Panc1 (cell line): ENCODE measurements at regions not wholly inside any gene's neighbourhood (a gene's known extent, or its start where the extent isn't known, plus 50 kb on each side); places are given as distances from the start of the nearest gene placed in this dataset.

Experiments used
- ATAC-seq: fragments of 200-7000 bp; cut with Tn5 transposase; 2 replicates; pipeline ENCODE4 v1.9.1; 2020; ENCODE audit warnings: mild to moderate bottlenecking, moderate library complexity
- BruUV-seq: library from RNA; stranded (reverse); fragments of 400-500 nt; replicated peaks from 2 replicates; lab custom pipeline; 2021; lab: Mats Ljungman, UMichigan
- CTCF ChIA-PET: fragments of 300-600 bp; sonication (Branson Sonifier 250); formaldehyde crosslinking; loops from one replicate; lab custom pipeline; 2022; ENCODE audit warnings: antibody characterized with exemption; lab: Charles Lee
- POLR2A ChIA-PET: fragments of 300-600 bp; sonication (Branson Sonifier 250); formaldehyde crosslinking; loops from one replicate; lab custom pipeline; 2022; ENCODE audit warnings: antibody characterized with exemption; lab: Charles Lee
- DNase-seq: peaks from one replicate; pipeline ENCODE4 v3.0.0-alpha.2; 2010; ENCODE audit warnings: low read depth, low spot score
- H3K27ac ChIP-seq: 2 replicates; pipeline ENCODE4 v1.5.1; 2011; ENCODE audit warnings: mild to moderate bottlenecking, low read length, inconsistent platforms
- H3K27me3 ChIP-seq: fragments of 200-500 bp; sonication (Bioruptor generic); 2 replicates; pipeline ENCODE4 v1.6.0; 2014; ENCODE audit warnings: low read length, inconsistent platforms; ENCODE audit not compliant: control insufficient read depth, insufficient read depth
- H3K36me3 ChIP-seq: fragments of 200-500 bp; sonication (Bioruptor generic); 2 replicates; pipeline ENCODE4 v1.5.1; 2014; ENCODE audit warnings: inconsistent platforms, mild to moderate bottlenecking, low read length, moderate library complexity; ENCODE audit not compliant: control insufficient read depth, insufficient read depth
- H3K4me1 ChIP-seq: 2 replicates; pipeline ENCODE4 v1.5.1; 2011; ENCODE audit warnings: inconsistent platforms, mild to moderate bottlenecking, low read length, moderate library complexity; ENCODE audit not compliant: control insufficient read depth, insufficient read depth
- H3K4me3 ChIP-seq, 2 experiments: 2 replicates each; pipeline ENCODE4 v1.5.1; 2011 to 2012; ENCODE audit warnings: low read depth in 2 of 2, low read length in 2 of 2, mild to moderate bottlenecking in 2 of 2, inconsistent platforms in 1 of 2, moderate library complexity in 1 of 2
- H3K9me3 ChIP-seq: fragments of 200-500 bp; sonication (Bioruptor generic); 2 replicates; pipeline ENCODE4 v1.5.1; 2014; ENCODE audit warnings: low read depth, mild to moderate bottlenecking, inconsistent platforms, low read length, moderate library complexity; ENCODE audit not compliant: control insufficient read depth, insufficient read depth
- POLR2AphosphoS5 ChIP-seq: IDR thresholded peaks from 2 replicates; pipeline ENCODE4 v1.6.1; 2012; ENCODE audit warnings: mild to moderate bottlenecking, low read depth, low read length, moderate library complexity
- SIN3A ChIP-seq: IDR thresholded peaks from 2 replicates; pipeline ENCODE4 v1.6.1; 2012; ENCODE audit warnings: low read depth, mild to moderate bottlenecking, low read length, moderate library complexity, borderline replicate concordance; ENCODE audit not compliant: insufficient read depth
- TCF7L2 ChIP-seq: IDR thresholded peaks from 2 replicates; pipeline ENCODE4 v1.6.1; 2011; ENCODE audit warnings: mild to moderate bottlenecking, low read depth, low read length, inconsistent platforms
- in situ Hi-C: cut with HindIII; loops from 2 replicates; pipeline ENCODE4 v1.10.0; 2016; ENCODE audit warnings: low sequenced_read_pairs, low pct_unique_long_range_greater_than_20kb
- intact Hi-C: fragments of 100-400 bp; cut with micrococcal nuclease; formaldehyde crosslinking; loops from one replicate; pipeline ENCODE4 v1.10.0; 2022; ENCODE audit not compliant: unreplicated experiment
- TF ChIP-seq, protein P1 (sequence below): fragments of 450-650 bp; IDR thresholded peaks from 2 replicates; pipeline ENCODE4 v1.5.1; 2017; ENCODE audit warnings: mild to moderate bottlenecking
- TF ChIP-seq, protein P2 (sequence below), 2 experiments: IDR thresholded peaks; 2 replicates each; pipeline ENCODE4 v1.6.1; 2011 to 2012; ENCODE audit warnings: low read depth in 2 of 2, control low read depth in 1 of 2, low read length in 1 of 2, mild to moderate bottlenecking in 1 of 2, moderate library complexity in 1 of 2; ENCODE audit not compliant: insufficient read depth in 1 of 2

DNA sequence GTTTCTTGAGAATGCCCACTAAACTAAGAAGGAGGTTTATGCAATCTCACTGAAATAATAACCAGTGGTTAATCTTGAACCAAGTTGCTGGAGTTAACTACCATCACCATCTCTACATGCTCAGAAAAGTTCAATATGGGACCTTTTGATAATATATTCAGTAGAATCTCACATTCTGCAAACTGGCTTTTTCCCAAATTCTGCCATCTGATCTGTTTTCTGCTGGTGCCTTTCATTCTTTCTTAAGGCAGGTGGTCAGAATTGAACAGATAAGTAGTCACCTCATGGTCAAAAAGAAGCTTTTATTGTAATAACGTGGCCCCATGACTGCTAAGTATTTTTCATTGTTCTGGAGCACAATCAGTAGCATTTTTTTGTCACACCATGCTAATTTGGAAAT is 229.0 kb upstream of the GK2 start:
- no peak for TF ChIP-seq POLR2AphosphoS5
- TF ChIP-seq SIN3A, result no peak
- in situ Hi-C loops, result no loop called here

DNA sequence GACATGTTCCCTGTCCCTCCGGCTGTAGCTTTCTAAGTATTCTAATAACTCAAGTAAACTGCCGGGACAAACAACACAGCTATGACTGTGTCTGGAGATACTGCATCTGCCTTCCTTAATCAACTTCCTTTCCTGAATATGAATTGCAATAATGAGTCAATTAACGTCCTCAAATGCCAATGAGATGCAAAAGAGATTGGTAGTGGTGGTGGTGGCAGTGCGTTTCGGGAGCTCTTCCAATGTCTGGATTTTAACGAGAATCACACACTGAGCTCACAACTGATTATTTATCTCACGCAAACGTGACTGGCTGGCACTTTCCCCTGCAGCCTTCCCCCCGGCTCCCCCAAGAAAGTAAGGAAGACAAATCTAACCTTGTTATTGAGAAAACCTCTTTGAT is 226.1 kb upstream of the GK2 start:
- Histone ChIP-seq H3K9me3 (no peaks in the 10 kb centered on the region), H3K4me1 (no peaks in the 10 kb centered on the region), H3K4me3 (no peak overlapping the region), H3K36me3 (no peaks in the 10 kb centered on the region), H3K27me3 (no peaks in the 10 kb centered on the region), H3K27ac (no peak overlapping the region)
- in situ Hi-C loops, result no loop called here
- DNase-seq (no peak), ATAC-seq (no peak)
- TF ChIP-seq, protein P1, sequence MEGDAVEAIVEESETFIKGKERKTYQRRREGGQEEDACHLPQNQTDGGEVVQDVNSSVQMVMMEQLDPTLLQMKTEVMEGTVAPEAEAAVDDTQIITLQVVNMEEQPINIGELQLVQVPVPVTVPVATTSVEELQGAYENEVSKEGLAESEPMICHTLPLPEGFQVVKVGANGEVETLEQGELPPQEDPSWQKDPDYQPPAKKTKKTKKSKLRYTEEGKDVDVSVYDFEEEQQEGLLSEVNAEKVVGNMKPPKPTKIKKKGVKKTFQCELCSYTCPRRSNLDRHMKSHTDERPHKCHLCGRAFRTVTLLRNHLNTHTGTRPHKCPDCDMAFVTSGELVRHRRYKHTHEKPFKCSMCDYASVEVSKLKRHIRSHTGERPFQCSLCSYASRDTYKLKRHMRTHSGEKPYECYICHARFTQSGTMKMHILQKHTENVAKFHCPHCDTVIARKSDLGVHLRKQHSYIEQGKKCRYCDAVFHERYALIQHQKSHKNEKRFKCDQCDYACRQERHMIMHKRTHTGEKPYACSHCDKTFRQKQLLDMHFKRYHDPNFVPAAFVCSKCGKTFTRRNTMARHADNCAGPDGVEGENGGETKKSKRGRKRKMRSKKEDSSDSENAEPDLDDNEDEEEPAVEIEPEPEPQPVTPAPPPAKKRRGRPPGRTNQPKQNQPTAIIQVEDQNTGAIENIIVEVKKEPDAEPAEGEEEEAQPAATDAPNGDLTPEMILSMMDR, result no peak
- TF ChIP-seq, protein P2, sequence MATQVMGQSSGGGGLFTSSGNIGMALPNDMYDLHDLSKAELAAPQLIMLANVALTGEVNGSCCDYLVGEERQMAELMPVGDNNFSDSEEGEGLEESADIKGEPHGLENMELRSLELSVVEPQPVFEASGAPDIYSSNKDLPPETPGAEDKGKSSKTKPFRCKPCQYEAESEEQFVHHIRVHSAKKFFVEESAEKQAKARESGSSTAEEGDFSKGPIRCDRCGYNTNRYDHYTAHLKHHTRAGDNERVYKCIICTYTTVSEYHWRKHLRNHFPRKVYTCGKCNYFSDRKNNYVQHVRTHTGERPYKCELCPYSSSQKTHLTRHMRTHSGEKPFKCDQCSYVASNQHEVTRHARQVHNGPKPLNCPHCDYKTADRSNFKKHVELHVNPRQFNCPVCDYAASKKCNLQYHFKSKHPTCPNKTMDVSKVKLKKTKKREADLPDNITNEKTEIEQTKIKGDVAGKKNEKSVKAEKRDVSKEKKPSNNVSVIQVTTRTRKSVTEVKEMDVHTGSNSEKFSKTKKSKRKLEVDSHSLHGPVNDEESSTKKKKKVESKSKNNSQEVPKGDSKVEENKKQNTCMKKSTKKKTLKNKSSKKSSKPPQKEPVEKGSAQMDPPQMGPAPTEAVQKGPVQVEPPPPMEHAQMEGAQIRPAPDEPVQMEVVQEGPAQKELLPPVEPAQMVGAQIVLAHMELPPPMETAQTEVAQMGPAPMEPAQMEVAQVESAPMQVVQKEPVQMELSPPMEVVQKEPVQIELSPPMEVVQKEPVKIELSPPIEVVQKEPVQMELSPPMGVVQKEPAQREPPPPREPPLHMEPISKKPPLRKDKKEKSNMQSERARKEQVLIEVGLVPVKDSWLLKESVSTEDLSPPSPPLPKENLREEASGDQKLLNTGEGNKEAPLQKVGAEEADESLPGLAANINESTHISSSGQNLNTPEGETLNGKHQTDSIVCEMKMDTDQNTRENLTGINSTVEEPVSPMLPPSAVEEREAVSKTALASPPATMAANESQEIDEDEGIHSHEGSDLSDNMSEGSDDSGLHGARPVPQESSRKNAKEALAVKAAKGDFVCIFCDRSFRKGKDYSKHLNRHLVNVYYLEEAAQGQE (IDR thresholded peaks at IDR 0.05; ENCODE audit: insufficient read depth in 1 of 2, low read depth in 2 of 2, low read length in 1 of 2), result no peak
- TF ChIP-seq TCF7L2 (no peak), SIN3A (no peak), POLR2AphosphoS5 (no peak)
- ChIA-PET POLR2A (no interaction called here), CTCF (no interaction called here)
- intact Hi-C loops, result no loop called here
- no TSS peak for BruUV-seq

More for the DNA sequence above, 229.0 kb upstream of the GK2 start:
- H3K27me3 ChIP-seq, result no peaks in the 10 kb centered on the region
- H3K36me3 ChIP-seq, result no peaks in the 10 kb centered on the region
- H3K27ac ChIP-seq, result no peak overlapping the region
- DNase-seq (no peak), ATAC-seq (no peak)
- no peaks in the 10 kb centered on the region for H3K9me3 ChIP-seq
- ChIA-PET POLR2A (no interaction called here), CTCF (no interaction called here)
- no peak overlapping the region for H3K4me3 ChIP-seq
- intact Hi-C loops, result no loop called here
- BruUV-seq, result no TSS peak
- H3K4me1 ChIP-seq, result no peaks in the 10 kb centered on the region

DNA sequence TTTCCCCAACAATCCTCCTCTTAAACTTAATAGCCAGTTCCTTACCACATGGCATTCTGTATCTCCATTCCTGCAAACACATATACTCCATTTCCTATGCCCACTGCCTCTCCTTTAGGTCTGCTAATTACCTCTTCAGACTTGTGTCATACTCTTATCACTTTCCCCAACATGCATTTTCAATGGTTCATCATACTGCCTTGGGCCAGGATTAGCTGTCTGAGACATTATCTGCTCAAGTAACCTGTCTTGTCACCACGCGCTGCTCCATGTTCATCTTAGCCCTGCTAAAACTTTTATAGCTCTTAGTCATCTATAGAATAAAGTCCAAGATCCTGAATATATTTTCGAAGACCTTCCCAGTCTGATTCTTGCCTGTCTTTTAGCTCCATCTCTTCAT is 224.1 kb upstream of the GK2 start:
- TF ChIP-seq POLR2AphosphoS5 (no peak), SIN3A (no peak), TCF7L2 (no peak)
- TF ChIP-seq, protein P2 (IDR thresholded peaks at IDR 0.05; ENCODE audit: insufficient read depth in 1 of 2, low read depth in 2 of 2, low read length in 1 of 2), result no peak
- TF ChIP-seq, protein P1, result no peak
- no peaks in the 10 kb centered on the region for H3K36me3 ChIP-seq
- H3K27me3 ChIP-seq, result no peaks in the 10 kb centered on the region
- H3K4me3 ChIP-seq, result no peak overlapping the region
- POLR2A ChIA-PET, result no interaction called here
- CTCF ChIA-PET, result no interaction called here
- BruUV-seq, result no TSS peak
- DNase-seq, result no peak
- no peaks in the 10 kb centered on the region for H3K4me1 ChIP-seq
- in situ Hi-C loops (no loop called here), intact Hi-C loops (no loop called here)
- H3K9me3 ChIP-seq, result no peaks in the 10 kb centered on the region
- no peak overlapping the region for H3K27ac ChIP-seq
- no peak for ATAC-seq
